ENCODE measurements at regions not wholly inside any gene's neighbourhood (a gene's known extent, or its start where the extent isn't known, plus 50 kb on each side); places are given as distances from the start of the nearest gene placed in this dataset.

DNA sequence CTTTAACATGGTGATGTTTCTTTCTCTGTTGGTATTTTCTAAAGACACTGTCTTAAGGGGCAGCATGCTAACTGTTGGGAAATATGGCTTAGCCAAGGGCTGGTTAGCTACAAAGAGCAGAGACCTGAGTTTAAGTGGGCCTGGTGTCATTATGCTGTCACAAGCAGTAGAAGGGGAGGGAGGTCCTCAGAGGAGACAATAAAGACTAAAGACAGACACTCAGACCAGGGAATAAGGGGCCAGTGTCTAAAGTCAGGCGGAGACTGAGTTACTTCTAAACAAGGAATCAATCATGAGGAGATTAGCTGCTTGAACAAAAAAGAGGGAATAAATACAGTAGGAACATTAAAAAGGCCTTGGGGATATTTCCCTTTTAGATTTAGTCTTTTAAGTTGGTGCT is 142.7 kb upstream of the DPPA4 start:
- TF ChIP-seq L3MBTL2 (conservative IDR thresholded peaks at IDR 0.05) (no peak), FOXM1 (IDR thresholded peaks at IDR 0.05; ENCODE audit: borderline replicate concordance) (no peak), SUZ12 (IDR thresholded peaks at IDR 0.05) (no peak), HDGF (IDR thresholded peaks at IDR 0.05; ENCODE audit: borderline replicate concordance) (no peak), NFRKB (IDR thresholded peaks at IDR 0.05) (no peak), FOXA1 (IDR thresholded peaks at IDR 0.05) (no peak), TARDBP (IDR thresholded peaks at IDR 0.05) (no peak)
- TF ChIP-seq, protein P1, sequence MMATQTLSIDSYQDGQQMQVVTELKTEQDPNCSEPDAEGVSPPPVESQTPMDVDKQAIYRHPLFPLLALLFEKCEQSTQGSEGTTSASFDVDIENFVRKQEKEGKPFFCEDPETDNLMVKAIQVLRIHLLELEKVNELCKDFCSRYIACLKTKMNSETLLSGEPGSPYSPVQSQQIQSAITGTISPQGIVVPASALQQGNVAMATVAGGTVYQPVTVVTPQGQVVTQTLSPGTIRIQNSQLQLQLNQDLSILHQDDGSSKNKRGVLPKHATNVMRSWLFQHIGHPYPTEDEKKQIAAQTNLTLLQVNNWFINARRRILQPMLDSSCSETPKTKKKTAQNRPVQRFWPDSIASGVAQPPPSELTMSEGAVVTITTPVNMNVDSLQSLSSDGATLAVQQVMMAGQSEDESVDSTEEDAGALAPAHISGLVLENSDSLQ (IDR thresholded peaks at IDR 0.05): no peak
- DNase-seq (ENCODE audit: extremely low spot score): no peak
- ChIA-PET CTCF (no interaction called here), POLR2A (no interaction called here)

DNA sequence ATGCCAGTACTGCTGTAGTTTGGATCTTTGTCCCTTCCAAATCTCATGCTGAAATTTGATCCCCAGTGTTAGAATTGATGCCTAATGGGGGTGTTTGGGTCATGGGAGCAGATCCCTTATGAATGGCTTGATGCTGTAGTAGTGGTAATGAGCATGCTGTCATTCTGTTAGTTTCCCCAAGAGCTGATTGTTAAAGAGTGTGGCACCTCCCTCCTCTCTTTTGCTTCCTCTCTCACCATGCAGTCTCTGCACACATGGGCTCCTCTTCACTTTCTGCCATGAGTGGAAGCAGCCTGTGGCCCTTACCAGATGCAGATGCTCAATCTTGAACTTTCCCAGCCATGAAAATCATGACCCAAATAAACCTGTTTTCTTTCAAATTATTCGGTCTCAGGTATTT is 141.3 kb upstream of the DPPA4 start:
- TF ChIP-seq SP1 (IDR thresholded peaks at IDR 0.05) (no peak), BHLHE40 (IDR thresholded peaks at IDR 0.05; ENCODE audit: borderline replicate concordance) (no peak), FOXK2 (IDR thresholded peaks at IDR 0.05) (no peak), FOXA1 (IDR thresholded peaks at IDR 0.05) (no peak), TARDBP (IDR thresholded peaks at IDR 0.05) (no peak), LEF1 (IDR thresholded peaks at IDR 0.05; ENCODE audit: borderline replicate concordance) (no peak)
- ChIA-PET CTCF (no interaction called here), POLR2A (no interaction called here)
- DNase-seq (ENCODE audit: extremely low spot score): no peak

GRCh38 chr3:109460961-109461360 is 123.6 kb upstream of the DPPA4 start:
- ChIA-PET POLR2A (no interaction called here), CTCF (no interaction called here)
- no peak for DNase-seq (ENCODE audit: extremely low spot score)
- TF ChIP-seq TARDBP (IDR thresholded peaks at IDR 0.05): no peak
- TF ChIP-seq, protein P1 (IDR thresholded peaks at IDR 0.05): no peak
- TF ChIP-seq SUZ12 (IDR thresholded peaks at IDR 0.05): no peak
- no peak for TF ChIP-seq BHLHE40 (IDR thresholded peaks at IDR 0.05; ENCODE audit: borderline replicate concordance)
- TF ChIP-seq LEF1 (IDR thresholded peaks at IDR 0.05; ENCODE audit: borderline replicate concordance): no peak
- no peak for TF ChIP-seq FOXM1 (IDR thresholded peaks at IDR 0.05; ENCODE audit: borderline replicate concordance)
- TF ChIP-seq ELF4 (IDR thresholded peaks at IDR 0.05): no peak
- TF ChIP-seq CTBP1 (IDR thresholded peaks at IDR 0.05; ENCODE audit: borderline replicate concordance): no peak
- no peak for TF ChIP-seq L3MBTL2 (conservative IDR thresholded peaks at IDR 0.05)
- no peak for TF ChIP-seq ARNT (IDR thresholded peaks at IDR 0.05)
- TF ChIP-seq FOXK2 (IDR thresholded peaks at IDR 0.05): no peak
- no peak for TF ChIP-seq ZNF384 (IDR thresholded peaks at IDR 0.05)
- no peak for TF ChIP-seq FOXA1 (IDR thresholded peaks at IDR 0.05)
- no peak for TF ChIP-seq SP1 (IDR thresholded peaks at IDR 0.05)
- no peak for TF ChIP-seq HDGF (IDR thresholded peaks at IDR 0.05; ENCODE audit: borderline replicate concordance)
- TF ChIP-seq NFRKB (IDR thresholded peaks at IDR 0.05): no peak

- no peak for DNase-seq (ENCODE audit: extremely low spot score)
- ChIA-PET POLR2A (no interaction called here), CTCF (no interaction called here)
- no peak for TF ChIP-seq HDGF (IDR thresholded peaks at IDR 0.05; ENCODE audit: borderline replicate concordance)
- no peak for TF ChIP-seq LEF1 (IDR thresholded peaks at IDR 0.05; ENCODE audit: borderline replicate concordance)
- TF ChIP-seq TARDBP (IDR thresholded peaks at IDR 0.05): no peak
- no peak for TF ChIP-seq L3MBTL2 (conservative IDR thresholded peaks at IDR 0.05)
- no peak for TF ChIP-seq SUZ12 (IDR thresholded peaks at IDR 0.05)
- no peak for TF ChIP-seq FOXA1 (IDR thresholded peaks at IDR 0.05)
- no peak for TF ChIP-seq BHLHE40 (IDR thresholded peaks at IDR 0.05; ENCODE audit: borderline replicate concordance)
- no peak for TF ChIP-seq ELF4 (IDR thresholded peaks at IDR 0.05)
These were observed 107.9 kb upstream of the DPPA4 start for GRCh38 chr3:109445210-109445609.

GRCh38 chr3:109442531-109442930 is 105.2 kb upstream of the DPPA4 start:
- CTCF ChIA-PET: no interaction called here
- POLR2A ChIA-PET: no interaction called here
- TF ChIP-seq L3MBTL2 (conservative IDR thresholded peaks at IDR 0.05) (no peak), NFRKB (IDR thresholded peaks at IDR 0.05) (no peak), FOXA1 (IDR thresholded peaks at IDR 0.05) (no peak), BHLHE40 (IDR thresholded peaks at IDR 0.05; ENCODE audit: borderline replicate concordance) (no peak), HDGF (IDR thresholded peaks at IDR 0.05; ENCODE audit: borderline replicate concordance) (no peak)
- DNase-seq (ENCODE audit: extremely low spot score): no peak

DNA sequence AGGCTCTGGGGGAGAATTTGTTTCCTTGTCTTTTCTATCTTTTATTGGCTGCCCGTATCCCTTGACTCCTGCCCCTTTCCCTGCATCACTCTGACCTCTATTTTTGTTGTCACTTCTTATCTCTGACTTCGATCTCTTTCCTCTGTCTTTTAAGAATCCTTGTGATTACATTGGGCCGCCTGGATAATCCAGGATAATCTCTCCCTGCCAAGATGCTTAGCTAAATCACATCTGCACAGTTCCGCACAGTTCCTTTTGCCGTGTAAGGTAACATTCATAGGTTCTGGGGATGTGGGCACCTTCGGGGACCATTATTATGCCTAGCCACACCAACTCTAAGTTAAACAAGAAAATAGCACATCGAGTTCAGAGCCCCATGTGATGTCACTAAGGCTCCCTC is 103.0 kb upstream of the DPPA4 start:
- CTCF ChIA-PET: no interaction called here
- DNase-seq (ENCODE audit: extremely low spot score): no peak
- POLR2A ChIA-PET: no interaction called here
- TF ChIP-seq ELF4 (IDR thresholded peaks at IDR 0.05) (no peak), FOXK2 (IDR thresholded peaks at IDR 0.05) (no peak), BHLHE40 (IDR thresholded peaks at IDR 0.05; ENCODE audit: borderline replicate concordance) (no peak), FOXM1 (IDR thresholded peaks at IDR 0.05; ENCODE audit: borderline replicate concordance) (no peak), LEF1 (IDR thresholded peaks at IDR 0.05; ENCODE audit: borderline replicate concordance) (no peak)

DNA sequence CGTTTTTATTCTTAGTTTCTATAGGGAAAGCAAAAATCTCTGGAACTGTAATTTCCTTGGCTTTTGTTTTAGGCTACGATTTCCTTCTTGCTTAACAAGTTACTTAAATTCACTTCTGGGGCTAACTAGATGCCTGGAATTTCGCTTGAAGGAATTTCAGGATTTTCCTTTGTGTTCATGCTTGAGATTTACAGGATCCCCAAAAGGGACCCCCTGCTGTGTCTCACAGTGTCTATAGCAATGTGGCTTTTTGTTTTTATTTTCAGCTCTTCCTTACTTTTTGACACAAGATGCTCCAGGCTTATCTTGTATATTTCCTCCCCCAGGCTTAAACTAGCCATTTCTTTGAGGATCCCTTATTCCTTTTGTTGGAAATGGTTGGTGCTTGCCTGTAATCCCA is 95.5 kb upstream of the DPPA4 start:
- ChIA-PET POLR2A (no interaction called here), CTCF (no interaction called here)

GRCh38 chr3:109430911-109431563 is 93.7 kb upstream of the DPPA4 start:
- POLR2A ChIA-PET: no interaction called here
- no peak for DNase-seq (ENCODE audit: extremely low spot score)
- TF ChIP-seq FOXA1 (IDR thresholded peaks at IDR 0.05) (no peak), BHLHE40 (IDR thresholded peaks at IDR 0.05; ENCODE audit: borderline replicate concordance) (no peak), FOXK2 (IDR thresholded peaks at IDR 0.05) (no peak), HDGF (IDR thresholded peaks at IDR 0.05; ENCODE audit: borderline replicate concordance) (no peak), ELF4 (IDR thresholded peaks at IDR 0.05) (no peak), L3MBTL2 (conservative IDR thresholded peaks at IDR 0.05) (no peak), ARNT (IDR thresholded peaks at IDR 0.05) (no peak), TARDBP (IDR thresholded peaks at IDR 0.05) (no peak), LEF1 (IDR thresholded peaks at IDR 0.05; ENCODE audit: borderline replicate concordance) (no peak), SP1 (IDR thresholded peaks at IDR 0.05) (no peak), ZNF384 (IDR thresholded peaks at IDR 0.05) (no peak), SUZ12 (IDR thresholded peaks at IDR 0.05) (no peak), CTBP1 (IDR thresholded peaks at IDR 0.05; ENCODE audit: borderline replicate concordance) (no peak), NFRKB (IDR thresholded peaks at IDR 0.05) (no peak)
- TF ChIP-seq, protein P1 (IDR thresholded peaks at IDR 0.05): no peak
- CTCF ChIA-PET: no interaction called here

More for the DNA sequence above, 95.5 kb upstream of the DPPA4 start:
- no peak for TF ChIP-seq ARNT (IDR thresholded peaks at IDR 0.05)
- DNase-seq (ENCODE audit: extremely low spot score): no peak
